Neural cell (in vitro differentiated cells): ENCODE measurements at regions not wholly inside any gene's neighbourhood (a gene's known extent, or its start where the extent isn't known, plus 50 kb on each side); places are given as distances from the start of the nearest gene placed in this dataset.

Experiments
- H2AFZ ChIP-seq: fragments of 200-600, 300-800 bp; sonication (generic), shearing (Covaris generic); 2 replicates; pipeline ENCODE4 v1.6.0; 2014; ENCODE audit warnings: low read depth, mild to moderate bottlenecking, antibody characterized with exemption, low read length, moderate library complexity
- H3F3A ChIP-seq: fragments of 200-600 bp; shearing (Covaris generic); 2 replicates; pipeline ENCODE4 v1.6.1; 2016; ENCODE audit warnings: mild to moderate bottlenecking, moderate library complexity, mixed read lengths, antibody characterized with exemption, low read length; ENCODE audit not compliant: insufficient read depth, poor library complexity, severe bottlenecking
- H3K27ac ChIP-seq: fragments of 200-600, 300-800 bp; sonication (generic), shearing (Covaris generic); 2 replicates; pipeline ENCODE4 v1.5.1; 2014; ENCODE audit warnings: mild to moderate bottlenecking, low read length, moderate library complexity
- H3K27me3 ChIP-seq: fragments of 300-800, 200-600 bp; sonication (generic), shearing (Covaris generic); 2 replicates; pipeline ENCODE4 v1.6.0; 2014; ENCODE audit warnings: mild to moderate bottlenecking, low read depth, low read length, moderate library complexity; ENCODE audit not compliant: insufficient read depth
- H3K36me3 ChIP-seq: fragments of 300-800, 200-600 bp; sonication (generic), shearing (Covaris generic); 2 replicates; pipeline ENCODE4 v1.5.1; 2014; ENCODE audit warnings: mild to moderate bottlenecking, antibody characterized with exemption, low read length, moderate library complexity; ENCODE audit not compliant: insufficient read depth
- H3K4me2 ChIP-seq: fragments of 300-800, 200-600 bp; sonication (generic), shearing (Covaris generic); 2 replicates; pipeline ENCODE4 v1.6.0; 2014; ENCODE audit warnings: mild to moderate bottlenecking, low read length
- H3K4me3 ChIP-seq: fragments of 300-800, 200-600 bp; sonication (generic), shearing (Covaris generic); 2 replicates; pipeline ENCODE4 v1.5.1; 2014; ENCODE audit warnings: mild to moderate bottlenecking, low read length, moderate library complexity
- H3K79me2 ChIP-seq: fragments of 200-600 bp; shearing (Covaris generic); replicated peaks from 2 replicates; pipeline ENCODE4 v1.6.0; 2014; ENCODE audit warnings: mild to moderate bottlenecking, low read length, moderate library complexity; ENCODE audit not compliant: insufficient read depth
- H3K9ac ChIP-seq: fragments of 300-800, 200-600 bp; sonication (generic), shearing (Covaris generic); 2 replicates; pipeline ENCODE4 v1.6.1; 2016; ENCODE audit warnings: mild to moderate bottlenecking, low read length, mixed read lengths
- H3K9me2 ChIP-seq: fragments of 200-600 bp; shearing (Covaris generic); 2 replicates; pipeline ENCODE4 v1.6.1; 2016; ENCODE audit warnings: mild to moderate bottlenecking, low read length, mixed read lengths; ENCODE audit not compliant: insufficient read depth
- H3K9me3 ChIP-seq: fragments of 200-600, 300-800 bp; sonication (generic), shearing (Covaris generic); 2 replicates; pipeline ENCODE4 v1.6.1; 2016; ENCODE audit warnings: mild to moderate bottlenecking, mixed run types, low read length, moderate library complexity, mixed read lengths
- H4K20me1 ChIP-seq: fragments of 200-600 bp; shearing (Covaris generic); 2 replicates; pipeline ENCODE4 v1.6.1; 2016; ENCODE audit warnings: mild to moderate bottlenecking, mixed run types; ENCODE audit not compliant: insufficient read depth
- CTCF ChIP-seq: fragments of 450-650 bp; IDR thresholded peaks from 2 replicates; pipeline ENCODE4 v1.5.1; 2014; ENCODE audit warnings: antibody characterized with exemption, mild to moderate bottlenecking, moderate library complexity; ENCODE audit not compliant: poor library complexity, severe bottlenecking
- EP300 ChIP-seq: fragments of 450-650 bp; conservative IDR thresholded peaks from 2 replicates; pipeline ENCODE4 v1.6.1; 2014; ENCODE audit warnings: antibody characterized with exemption, mild to moderate bottlenecking, moderate library complexity; ENCODE audit not compliant: poor library complexity, severe bottlenecking
- EZH2 ChIP-seq: fragments of 200-600, 300-800 bp; shearing (Covaris generic), sonication (generic); IDR thresholded peaks from 2 replicates; pipeline ENCODE4 v1.6.1; 2014; ENCODE audit warnings: antibody characterized with exemption, low read length, borderline replicate concordance, mild to moderate bottlenecking; ENCODE audit not compliant: insufficient read depth, poor library complexity, severe bottlenecking
- MXI1 ChIP-seq: fragments of 450-650 bp; conservative IDR thresholded peaks from 2 replicates; pipeline ENCODE4 v1.6.1; 2014; ENCODE audit warnings: antibody characterized with exemption, mild to moderate bottlenecking; ENCODE audit not compliant: poor library complexity, severe bottlenecking
- POLR2AphosphoS5 ChIP-seq: IDR thresholded peaks from 2 replicates; pipeline ENCODE4 v1.6.1; 2012
- RAD21 ChIP-seq: fragments of 450-650 bp; conservative IDR thresholded peaks from 2 replicates; pipeline ENCODE4 v1.6.1; 2014; ENCODE audit warnings: antibody characterized with exemption, mild to moderate bottlenecking, moderate library complexity
- REST ChIP-seq: IDR thresholded peaks from 2 replicates; pipeline ENCODE4 v1.6.1; 2012; ENCODE audit warnings: borderline replicate concordance
- SMC3 ChIP-seq: fragments of 450-650 bp; conservative IDR thresholded peaks from 2 replicates; pipeline ENCODE4 v1.6.1; 2014; ENCODE audit warnings: antibody characterized with exemption, mild to moderate bottlenecking, moderate library complexity; ENCODE audit not compliant: poor library complexity
- TAF1 ChIP-seq: IDR thresholded peaks from 2 replicates; pipeline ENCODE4 v1.6.1; 2012; ENCODE audit warnings: low read depth

GRCh38 chr16:76955629-76956028 is 235.4 kb upstream of the MON1B start:
- Histone ChIP-seq H3K4me2 (no peak overlapping the region), H3K4me3 (no peak overlapping the region)

GRCh38 chr16:76956394-76956793 is 234.6 kb upstream of the MON1B start:
- no peak overlapping the region for H3K4me2 ChIP-seq
- H4K20me1 ChIP-seq, result no peaks in the 10 kb centered on the region
- no peaks in the 10 kb centered on the region for H3K9me2 ChIP-seq
- no peak overlapping the region for H3K9ac ChIP-seq
- H3K36me3 ChIP-seq, result no peaks in the 10 kb centered on the region
- no peaks in the 10 kb centered on the region for H3K9me3 ChIP-seq
- no peaks in the 10 kb centered on the region for H3K27me3 ChIP-seq
- H3F3A ChIP-seq, result no peaks in the 10 kb centered on the region
- H3K4me3 ChIP-seq, result no peak overlapping the region
- H2AFZ ChIP-seq, result no peak overlapping the region
- H3K79me2 ChIP-seq, result no peaks in the 10 kb centered on the region
- no peak overlapping the region for H3K27ac ChIP-seq
- TF ChIP-seq REST (no peak), TAF1 (no peak), SMC3 (no peak), POLR2AphosphoS5 (no peak), EZH2 (no peak), RAD21 (no peak), MXI1 (no peak)

More at GRCh38 chr16:76955629-76956028, 235.4 kb upstream of the MON1B start:
- Histone ChIP-seq H3K36me3 (no peaks in the 10 kb centered on the region), H3K9me3 (no peaks in the 10 kb centered on the region), H3F3A (no peaks in the 10 kb centered on the region), H2AFZ (no peak overlapping the region), H3K9ac (no peak overlapping the region), H3K79me2 (no peaks in the 10 kb centered on the region), H3K27me3 (no peaks in the 10 kb centered on the region), H3K9me2 (no peaks in the 10 kb centered on the region), H4K20me1 (no peaks in the 10 kb centered on the region), H3K27ac (no peak overlapping the region)
- TF ChIP-seq TAF1 (no peak), CTCF (no peak), MXI1 (no peak), EZH2 (no peak), SMC3 (no peak), RAD21 (no peak), REST (no peak), POLR2AphosphoS5 (no peak), EP300 (no peak)
